Stimulated activated CD4-positive, alpha-beta T cell treated with anti-CD3 and anti-CD28 coated beads, Interleukin-4, amount 100 ng/mL, for 1 hour (primary cell): ENCODE measurements at regions not wholly inside any gene's neighbourhood (a gene's known extent, or its start where the extent isn't known, plus 50 kb on each side); places are given as distances from the start of the nearest gene placed in this dataset.

Experiments
- DNase-seq: peaks from one replicate; pipeline ENCODE4 v3.0.0-alpha.2; 2020

- no peak for DNase-seq
Measured at GRCh38 chrY:8566198-8566597, 771.1 kb upstream of the TSPY4 start.

GRCh38 chrY:8570384-8570783, 766.9 kb upstream of the TSPY4 start:
- DNase-seq, result no peak

- DNase-seq, result no peak
Measured at GRCh38 chrY:8572916-8573315, 764.3 kb upstream of the TSPY4 start.

GRCh38 chrY:8582277-8582850, 754.9 kb upstream of the TSPY4 start:
- no peak for DNase-seq

GRCh38 chrY:8583191-8583590, 754.1 kb upstream of the TSPY4 start:
- no peak for DNase-seq

GRCh38 chrY:8590641-8591040, 746.6 kb upstream of the TSPY4 start:
- no peak for DNase-seq

GRCh38 chrY:8591821-8592516, 745.3 kb upstream of the TSPY4 start:
- DNase-seq, result no peak

GRCh38 chrY:8594657-8595056, 742.6 kb upstream of the TSPY4 start:
- no peak for DNase-seq

- no peak for DNase-seq
Measured at GRCh38 chrY:8599141-8599540, 738.1 kb upstream of the TSPY4 start.

GRCh38 chrY:8610620-8611019, 726.6 kb upstream of the TSPY4 start:
- DNase-seq, result no peak

GRCh38 chrY:8611815-8612214, 725.4 kb upstream of the TSPY4 start:
- DNase-seq, result no peak

- DNase-seq, result no peak
Measured at GRCh38 chrY:8618302-8618701, 719.0 kb upstream of the TSPY4 start.

- DNase-seq, result no peak
Measured at GRCh38 chrY:8622156-8622555, 715.1 kb upstream of the TSPY4 start.

- no peak for DNase-seq
Measured at GRCh38 chrY:8622856-8623255, 714.4 kb upstream of the TSPY4 start.

- no peak for DNase-seq
Measured at GRCh38 chrY:8629636-8630035, 707.6 kb upstream of the TSPY4 start.

GRCh38 chrY:8638111-8638510, 699.2 kb upstream of the TSPY4 start:
- DNase-seq, result no peak

GRCh38 chrY:8644926-8645325, 692.3 kb upstream of the TSPY4 start:
- no peak for DNase-seq

- no peak for DNase-seq
Measured at GRCh38 chrY:8652445-8652844, 684.8 kb upstream of the TSPY4 start.

GRCh38 chrY:8655017-8655416, 682.2 kb upstream of the TSPY4 start:
- no peak for DNase-seq

- DNase-seq, result no peak
Measured at GRCh38 chrY:8656101-8656500, 681.2 kb upstream of the TSPY4 start.

GRCh38 chrY:8656515-8656914, 680.7 kb upstream of the TSPY4 start:
- DNase-seq, result no peak

GRCh38 chrY:8659721-8660120, 677.5 kb upstream of the TSPY4 start:
- no peak for DNase-seq

- DNase-seq, result no peak
Measured at GRCh38 chrY:8673896-8674295, 663.4 kb upstream of the TSPY4 start.

GRCh38 chrY:8677336-8677935, 659.8 kb upstream of the TSPY4 start:
- no peak for DNase-seq

- no peak for DNase-seq
Measured at GRCh38 chrY:8687154-8687553, 650.1 kb upstream of the TSPY4 start.
